Non-pigmented ciliary epithelial cell (primary cell): ENCODE measurements at regions not wholly inside any gene's neighbourhood (a gene's known extent, or its start where the extent isn't known, plus 50 kb on each side); places are given as distances from the start of the nearest gene placed in this dataset.
A peak's percentile ranks its signal among the peaks of the same experiment; 100 is the strongest.

Experiments
- DNase-seq: peaks from one replicate; pipeline ENCODE4 v3.0.0-alpha.2; 2010; ENCODE audit warnings: low read depth

GRCh38 chr11:70650075-70650909 lies 252.0 kb downstream of the CTTN start:
- peak; percentile 18 for DNase-seq

- DNase-seq, result no peak
Observed at GRCh38 chr11:70651031-70651430, 252.7 kb downstream of the CTTN start.

DNA sequence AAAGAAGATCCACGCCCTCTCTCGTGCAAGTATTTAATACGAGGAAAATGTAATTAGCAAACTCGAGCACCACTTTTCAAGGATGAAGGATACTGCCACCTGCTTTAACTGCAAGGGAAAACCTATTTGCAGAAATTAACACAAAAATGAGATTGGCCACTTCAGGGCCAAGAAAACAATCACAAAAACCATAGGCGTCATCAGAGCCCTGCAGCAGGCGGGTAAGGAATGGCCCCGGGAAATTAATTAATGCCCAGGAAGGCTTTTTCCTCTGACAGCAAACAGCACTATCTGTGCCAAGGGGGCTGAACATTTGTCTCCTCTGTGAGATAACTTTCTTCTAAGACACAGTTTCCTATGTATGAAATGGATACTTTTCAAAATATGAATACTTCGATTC lies 255.7 kb downstream of the CTTN start:
- DNase-seq, result no peak

DNA sequence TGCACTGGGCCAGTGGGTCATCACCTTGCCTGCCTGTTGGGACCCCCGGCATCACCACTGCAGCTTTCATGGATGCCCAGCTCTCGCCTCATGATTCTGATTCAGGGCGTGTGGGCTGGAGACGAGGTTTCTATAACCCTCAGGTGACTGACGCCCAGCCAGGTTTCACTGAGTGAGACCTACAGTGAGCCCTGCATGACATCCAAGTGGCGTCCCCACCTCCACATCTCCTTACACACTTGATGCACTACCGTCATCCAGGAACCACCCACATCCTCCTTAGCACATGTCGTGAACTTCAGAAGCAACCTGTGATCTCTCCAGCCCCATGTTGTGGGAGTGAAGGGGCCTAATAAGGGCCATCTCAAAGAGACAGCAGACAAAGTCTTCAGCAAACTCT lies 257.5 kb downstream of the CTTN start:
- DNase-seq, result no peak

GRCh38 chr11:70656252-70656651 lies 257.9 kb downstream of the CTTN start:
- no peak for DNase-seq

DNA sequence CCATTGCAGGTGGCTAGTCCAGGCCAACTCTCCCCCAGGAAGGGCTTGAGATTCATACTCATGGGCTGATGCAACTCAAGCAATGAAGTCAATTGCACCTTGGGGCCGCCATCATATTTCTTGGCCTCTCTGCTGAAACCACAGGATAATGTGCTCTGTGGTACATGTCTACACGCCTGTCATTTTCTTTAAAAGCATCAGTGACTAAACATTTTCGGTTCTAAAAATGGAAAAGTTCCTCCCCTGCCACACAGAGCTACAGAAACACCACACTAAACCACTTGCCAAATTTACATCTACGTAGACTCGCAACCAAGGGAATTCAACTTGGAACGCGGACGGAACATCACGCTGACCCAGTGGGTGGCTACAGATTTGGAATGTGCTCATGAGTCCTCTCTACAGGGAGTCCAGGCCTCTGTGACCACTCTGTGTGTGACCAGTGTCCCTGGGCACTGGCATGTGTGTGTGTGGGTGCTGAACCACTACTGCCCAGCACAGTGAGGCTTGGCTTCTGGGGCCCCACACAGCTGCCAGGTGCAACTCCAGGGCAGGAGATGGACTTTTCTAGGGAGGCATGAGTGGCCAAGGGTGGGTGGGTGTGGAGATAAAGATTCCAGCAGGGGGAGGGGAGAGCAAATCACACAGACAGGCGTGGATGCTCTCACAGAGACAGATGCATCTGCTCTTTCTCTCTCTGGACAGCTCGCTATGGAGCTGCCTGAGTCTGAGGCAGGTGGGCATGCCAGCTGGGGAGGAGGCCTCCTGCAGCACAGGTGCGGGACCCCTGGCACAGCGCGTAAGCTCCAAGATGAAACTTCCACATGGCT lies 261.9 kb downstream of the CTTN start:
- DNase-seq, result no peak

DNA sequence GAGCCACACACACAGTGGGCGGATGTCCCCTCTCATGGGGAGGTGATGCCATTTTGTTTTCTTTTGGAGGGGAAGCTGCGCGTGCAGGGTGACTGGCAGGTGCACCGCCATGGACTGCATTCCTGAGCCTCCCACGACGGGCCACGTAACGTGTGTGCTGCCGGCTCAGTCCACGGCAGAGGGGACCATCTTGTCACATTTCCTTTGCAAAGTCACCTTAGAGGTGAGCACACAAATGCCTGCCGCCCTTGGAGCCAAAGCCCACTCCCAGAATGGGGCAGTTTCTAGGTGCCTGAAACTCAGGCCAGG lies 262.5 kb downstream of the CTTN start:
- no peak for DNase-seq

GRCh38 chr11:70661761-70662501 lies 263.6 kb downstream of the CTTN start:
- no peak for DNase-seq

- DNase-seq, result no peak
Observed at GRCh38 chr11:70662691-70663098, 264.4 kb downstream of the CTTN start.

DNA sequence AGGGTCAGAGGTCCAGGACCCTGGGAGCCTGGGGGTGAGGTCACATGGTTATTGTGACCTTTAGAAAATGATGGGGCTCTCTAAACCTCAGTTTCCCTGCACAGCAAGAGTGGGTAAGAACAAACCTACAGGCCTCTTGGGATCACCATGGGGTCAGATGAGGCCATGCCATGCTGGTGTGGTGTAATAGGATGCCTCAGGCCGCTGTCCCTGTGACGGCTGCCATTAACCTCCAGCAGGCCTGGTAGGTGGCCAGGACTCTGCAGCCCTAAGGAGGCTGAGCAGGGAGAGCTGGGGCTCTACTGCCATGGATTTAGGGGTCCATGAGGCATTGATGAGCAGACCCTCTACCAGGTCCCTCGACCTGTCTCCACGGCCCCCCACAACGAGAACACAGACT lies 265.5 kb downstream of the CTTN start:
- no peak for DNase-seq

GRCh38 chr11:70666311-70666710 lies 268.0 kb downstream of the CTTN start:
- DNase-seq, result no peak

DNA sequence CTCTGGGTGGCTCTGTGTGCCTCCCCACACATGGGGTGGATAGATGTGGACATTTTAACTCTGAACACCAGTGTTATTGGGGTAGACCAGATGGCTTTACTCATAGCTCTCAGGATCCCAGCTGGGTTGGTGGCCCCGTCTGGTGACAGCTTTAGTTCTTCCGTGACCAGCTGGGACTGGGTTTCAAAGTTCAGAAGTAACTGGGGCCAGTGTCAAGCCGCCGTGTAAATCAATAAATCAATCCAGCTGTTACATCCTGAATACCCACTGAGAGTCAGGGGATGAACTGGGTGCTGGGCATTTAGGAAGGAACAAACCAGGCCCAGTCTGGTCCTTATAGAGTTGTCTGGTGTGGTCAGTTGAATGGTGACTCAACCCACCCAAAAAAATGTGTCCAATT lies 269.4 kb downstream of the CTTN start:
- no peak for DNase-seq

- no peak for DNase-seq
Observed at GRCh38 chr11:70668204-70669202, 270.2 kb downstream of the CTTN start.

DNA sequence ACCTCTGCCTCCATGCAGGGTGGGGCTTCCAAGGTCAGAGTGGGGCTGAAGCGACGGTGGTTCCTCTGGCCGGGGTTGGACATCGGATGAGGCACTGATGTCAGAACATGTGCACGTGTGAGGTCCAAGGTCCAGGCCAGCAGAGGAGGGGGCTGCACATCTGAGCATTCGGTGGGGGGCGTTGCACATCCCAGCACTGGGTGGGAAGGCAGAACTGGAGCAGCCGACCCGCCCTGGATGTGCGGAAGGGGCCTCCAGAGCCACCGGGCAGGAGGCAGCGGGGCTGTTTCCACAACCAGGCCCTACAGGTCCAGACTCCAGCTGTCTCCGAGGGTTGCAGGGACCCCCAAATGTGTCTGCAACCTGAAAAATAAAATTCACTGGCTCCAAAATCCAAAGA lies 271.0 kb downstream of the CTTN start:
- DNase-seq, result no peak

DNA sequence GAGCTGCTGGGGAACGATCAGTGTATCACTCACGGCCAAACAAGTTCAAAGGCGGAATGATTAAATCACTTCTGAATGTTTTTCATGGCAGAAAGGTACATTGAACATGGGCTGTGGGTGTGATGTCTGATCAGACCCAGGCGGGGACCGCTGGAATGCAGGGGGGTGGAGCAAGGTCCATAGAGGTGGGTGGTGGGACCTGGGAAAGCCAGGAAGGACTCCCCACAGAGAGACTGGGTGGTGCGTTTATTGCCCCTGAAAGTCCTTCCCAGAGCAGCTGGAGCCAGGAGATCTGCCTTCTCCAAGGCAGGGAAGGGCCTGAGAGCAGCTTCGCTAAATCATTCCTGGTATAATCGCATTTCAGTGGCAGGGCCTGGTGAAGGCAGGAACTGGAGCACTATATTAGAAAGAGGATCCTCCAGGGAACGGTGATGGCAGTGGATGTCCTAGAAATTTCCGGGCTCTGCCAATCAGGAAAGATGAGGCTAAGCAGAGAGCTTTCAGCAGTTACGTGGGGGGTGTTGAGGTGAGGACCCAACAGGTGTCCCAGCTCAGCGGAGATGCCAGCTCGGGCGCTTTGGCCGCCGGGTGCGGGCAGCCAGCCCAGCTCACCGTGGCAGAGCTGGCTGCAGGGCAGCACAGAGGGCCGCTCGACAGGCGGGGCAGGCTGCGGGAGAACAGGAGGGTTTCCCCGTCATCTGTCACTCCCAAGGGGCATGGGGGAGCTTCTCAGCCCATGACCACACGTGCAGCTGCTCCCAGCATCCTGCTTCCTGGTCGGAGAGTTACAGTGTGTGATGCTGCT lies 271.7 kb downstream of the CTTN start:
- no peak for DNase-seq

- DNase-seq, result no peak
Observed at GRCh38 chr11:70670676-70671034, 272.3 kb downstream of the CTTN start.

- no peak for DNase-seq
Observed at GRCh38 chr11:70671083-70671482, 272.8 kb downstream of the CTTN start.

GRCh38 chr11:70671611-70672010 lies 273.3 kb downstream of the CTTN start:
- DNase-seq, result no peak

GRCh38 chr11:70672991-70673653 lies 274.8 kb downstream of the CTTN start:
- no peak for DNase-seq

DNA sequence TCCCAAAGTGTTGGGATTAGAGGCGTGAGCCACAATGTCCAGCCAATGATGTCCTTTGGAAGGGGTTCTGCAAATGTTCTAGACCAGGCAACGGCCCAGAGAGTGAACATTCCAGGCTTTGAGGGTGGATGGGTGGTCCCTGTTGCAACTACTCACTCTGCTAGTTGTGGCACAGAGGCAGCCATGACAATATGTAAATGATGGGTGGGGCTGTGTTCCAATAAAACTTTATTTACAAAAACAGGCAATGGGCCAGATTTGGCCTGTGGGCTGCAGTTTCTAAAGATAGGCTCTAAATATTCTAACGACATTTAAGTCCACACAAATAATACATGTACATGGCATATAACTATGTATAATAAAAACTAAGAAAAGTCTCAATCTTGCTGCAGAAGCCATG lies 276.3 kb downstream of the CTTN start:
- DNase-seq, result no peak
